ENCODE measurements at regions not wholly inside any gene's neighbourhood (a gene's known extent, or its start where the extent isn't known, plus 50 kb on each side); places are given as distances from the start of the nearest gene placed in this dataset.

- dilution Hi-C loops (cut with MboI; ENCODE audit: extremely low pct_ligation_motif_present, low sequenced_read_pairs) = no loop called here
- BruUV-seq (replicated peaks) = no TSS peak
Measured at GRCh38 chr3:4083225-4084015, 219.7 kb upstream of the SETMAR start.

More at GRCh38 chr3:4083225-4084015, 219.7 kb upstream of the SETMAR start:
- no peak for FAIRE-seq
- no peak overlapping the region for H3K9ac ChIP-seq (replicated peaks; ENCODE audit: extremely low read depth, insufficient read depth, low read length)
- H2AFZ ChIP-seq (ENCODE audit: low read depth, low read length) = no peak overlapping the region
- no peak overlapping the region for H3K27ac ChIP-seq (ENCODE audit: insufficient read depth, low read depth, low read length)
- H3K27me3 ChIP-seq (ENCODE audit: control insufficient read depth in 2 of 2, insufficient read depth in 2 of 2, low read length in 2 of 2) = no peaks in the 10 kb centered on the region
- intact Hi-C loops (cut with micrococcal nuclease) = no loop called here
- no peak overlapping the region for H3K4me3 ChIP-seq (replicated peaks in 1 of 3; ENCODE audit: insufficient read depth in 1 of 3, low read depth in 1 of 3, low read length in 3 of 3)
- H4K20me1 ChIP-seq (replicated peaks; ENCODE audit: control insufficient read depth, extremely low read depth, insufficient read depth, low read length) = no peaks in the 10 kb centered on the region
- no peak for DNase-seq (ENCODE audit: low read depth, low spot score)
- H3K4me1 ChIP-seq (ENCODE audit: control insufficient read depth, extremely low read depth, insufficient read depth, low read length) = no peaks in the 10 kb centered on the region
- no peaks in the 10 kb centered on the region for H3K36me3 ChIP-seq (ENCODE audit: control insufficient read depth in 2 of 2, extremely low read depth in 1 of 2, insufficient read depth in 2 of 2, low read length in 2 of 2)
- no peak for TF ChIP-seq POLR2A (IDR thresholded peaks at IDR 0.05; ENCODE audit: low read depth, low read length)
- TF ChIP-seq FOS (IDR thresholded peaks at IDR 0.05; ENCODE audit: borderline replicate concordance, insufficient read depth, low read length) = no peak
- no peak for TF ChIP-seq CTCF (IDR thresholded peaks at IDR 0.05; ENCODE audit: extremely low read depth in 1 of 2, insufficient read depth in 1 of 2, low read depth in 1 of 2, low read length in 2 of 2)
- TF ChIP-seq EZH2 (IDR thresholded peaks at IDR 0.05; ENCODE audit: borderline replicate concordance, low read depth, low read length, severe bottlenecking) = no peak
- TF ChIP-seq GATA2 (IDR thresholded peaks at IDR 0.05; ENCODE audit: insufficient read depth, insufficient read length, low read depth, low read length) = no peak
- no peak for TF ChIP-seq POLR2AphosphoS5 (IDR thresholded peaks at IDR 0.05; ENCODE audit: insufficient read depth, low read depth, low read length)
- no peak for TF ChIP-seq JUN (IDR thresholded peaks at IDR 0.05; ENCODE audit: borderline replicate concordance, insufficient read depth, insufficient read length, low read depth)
- TF ChIP-seq MAX (IDR thresholded peaks at IDR 0.05; ENCODE audit: insufficient read depth, insufficient read length) = no peak
- no peak for TF ChIP-seq MYC (IDR thresholded peaks at IDR 0.05; ENCODE audit: low read depth, low read length)
- H3K9me1 ChIP-seq (replicated peaks; ENCODE audit: control insufficient read depth, extremely low read depth, insufficient read depth, low read length) = no peaks in the 10 kb centered on the region
- H3K4me2 ChIP-seq (ENCODE audit: insufficient read depth, low read length) = no peak overlapping the region
- ChIA-PET POLR2A (no interaction called here), CTCF (no interaction called here)
- H3K9me3 ChIP-seq (replicated peaks; ENCODE audit: control insufficient read depth, insufficient read depth, low read length) = peaks cover 4% of the 10 kb centered on the region
- no peaks in the 10 kb centered on the region for H3K79me2 ChIP-seq (ENCODE audit: control insufficient read depth, insufficient read depth, low read length)
